A673 (cell line): ENCODE measurements at regions not wholly inside any gene's neighbourhood (a gene's known extent, or its start where the extent isn't known, plus 50 kb on each side); places are given as distances from the start of the nearest gene placed in this dataset.

Experiments used
- EZH2 ChIP-seq: fragments of 200-600 bp; sonication (generic); IDR thresholded peaks from 2 replicates; pipeline ENCODE4 v1.6.1; 2017; ENCODE audit warnings: borderline replicate concordance, low read depth, mild to moderate bottlenecking, mixed read lengths, antibody characterized with exemption, low read length; ENCODE audit not compliant: poor library complexity, severe bottlenecking
- TF ChIP-seq, protein P1 (sequence below): fragments of 300-800, 200-600 bp; sonication (generic); conservative IDR thresholded peaks from 2 replicates; pipeline ENCODE4 v1.5.1; 2017; ENCODE audit warnings: low read depth, mild to moderate bottlenecking, antibody characterized with exemption, low read length, moderate library complexity, mixed read lengths

DNA sequence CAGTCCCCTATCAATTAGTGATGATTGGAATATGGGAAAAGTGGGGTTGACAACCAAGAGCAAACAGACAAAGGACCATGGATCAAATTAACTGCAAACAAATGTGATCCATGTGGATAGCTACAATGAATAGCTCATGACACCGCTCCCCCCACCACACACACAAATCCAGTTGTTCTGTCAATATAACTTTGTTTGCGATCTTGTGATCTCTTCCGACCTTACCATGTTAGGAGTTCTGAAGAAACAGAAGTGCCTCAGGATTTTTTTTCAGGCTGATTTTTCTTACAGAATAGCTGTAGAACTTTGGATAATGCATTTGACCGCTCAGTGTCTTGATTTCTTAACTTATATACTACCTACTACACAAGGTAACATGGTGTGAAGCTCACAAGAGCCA, 116.6 kb downstream of the SH2D1A start:
- TF ChIP-seq, protein P1, sequence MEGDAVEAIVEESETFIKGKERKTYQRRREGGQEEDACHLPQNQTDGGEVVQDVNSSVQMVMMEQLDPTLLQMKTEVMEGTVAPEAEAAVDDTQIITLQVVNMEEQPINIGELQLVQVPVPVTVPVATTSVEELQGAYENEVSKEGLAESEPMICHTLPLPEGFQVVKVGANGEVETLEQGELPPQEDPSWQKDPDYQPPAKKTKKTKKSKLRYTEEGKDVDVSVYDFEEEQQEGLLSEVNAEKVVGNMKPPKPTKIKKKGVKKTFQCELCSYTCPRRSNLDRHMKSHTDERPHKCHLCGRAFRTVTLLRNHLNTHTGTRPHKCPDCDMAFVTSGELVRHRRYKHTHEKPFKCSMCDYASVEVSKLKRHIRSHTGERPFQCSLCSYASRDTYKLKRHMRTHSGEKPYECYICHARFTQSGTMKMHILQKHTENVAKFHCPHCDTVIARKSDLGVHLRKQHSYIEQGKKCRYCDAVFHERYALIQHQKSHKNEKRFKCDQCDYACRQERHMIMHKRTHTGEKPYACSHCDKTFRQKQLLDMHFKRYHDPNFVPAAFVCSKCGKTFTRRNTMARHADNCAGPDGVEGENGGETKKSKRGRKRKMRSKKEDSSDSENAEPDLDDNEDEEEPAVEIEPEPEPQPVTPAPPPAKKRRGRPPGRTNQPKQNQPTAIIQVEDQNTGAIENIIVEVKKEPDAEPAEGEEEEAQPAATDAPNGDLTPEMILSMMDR: no peak
- TF ChIP-seq EZH2: no peak
